ENCODE measurements at regions not wholly inside any gene's neighbourhood (a gene's known extent, or its start where the extent isn't known, plus 50 kb on each side); places are given as distances from the start of the nearest gene placed in this dataset.
"Not testable (repeated sequence)": the region's sequence is repeated elsewhere in the genome, so short reads cannot be mapped to it uniquely, and the experiment has no call there.

- TF ChIP-seq ZNF565 (CRISPR knock-in tag; conservative IDR thresholded peaks at IDR 0.05; ENCODE audit: low read depth); ZFP3 (CRISPR knock-in tag; IDR thresholded peaks at IDR 0.05); RARB (CRISPR knock-in tag; IDR thresholded peaks at IDR 0.05); PPARA (CRISPR knock-in tag; IDR thresholded peaks at IDR 0.05; ENCODE audit: borderline replicate concordance); ARNTL (CRISPR knock-in tag; IDR thresholded peaks at IDR 0.05; ENCODE audit: borderline replicate concordance, low read depth); TCF4 (CRISPR knock-in tag; IDR thresholded peaks at IDR 0.05; ENCODE audit: borderline replicate concordance); ZFP30 (CRISPR knock-in tag; IDR thresholded peaks at IDR 0.05); CSDC2 (CRISPR knock-in tag; IDR thresholded peaks at IDR 0.05): not testable (repeated sequence)
- TF ChIP-seq, protein P1, sequence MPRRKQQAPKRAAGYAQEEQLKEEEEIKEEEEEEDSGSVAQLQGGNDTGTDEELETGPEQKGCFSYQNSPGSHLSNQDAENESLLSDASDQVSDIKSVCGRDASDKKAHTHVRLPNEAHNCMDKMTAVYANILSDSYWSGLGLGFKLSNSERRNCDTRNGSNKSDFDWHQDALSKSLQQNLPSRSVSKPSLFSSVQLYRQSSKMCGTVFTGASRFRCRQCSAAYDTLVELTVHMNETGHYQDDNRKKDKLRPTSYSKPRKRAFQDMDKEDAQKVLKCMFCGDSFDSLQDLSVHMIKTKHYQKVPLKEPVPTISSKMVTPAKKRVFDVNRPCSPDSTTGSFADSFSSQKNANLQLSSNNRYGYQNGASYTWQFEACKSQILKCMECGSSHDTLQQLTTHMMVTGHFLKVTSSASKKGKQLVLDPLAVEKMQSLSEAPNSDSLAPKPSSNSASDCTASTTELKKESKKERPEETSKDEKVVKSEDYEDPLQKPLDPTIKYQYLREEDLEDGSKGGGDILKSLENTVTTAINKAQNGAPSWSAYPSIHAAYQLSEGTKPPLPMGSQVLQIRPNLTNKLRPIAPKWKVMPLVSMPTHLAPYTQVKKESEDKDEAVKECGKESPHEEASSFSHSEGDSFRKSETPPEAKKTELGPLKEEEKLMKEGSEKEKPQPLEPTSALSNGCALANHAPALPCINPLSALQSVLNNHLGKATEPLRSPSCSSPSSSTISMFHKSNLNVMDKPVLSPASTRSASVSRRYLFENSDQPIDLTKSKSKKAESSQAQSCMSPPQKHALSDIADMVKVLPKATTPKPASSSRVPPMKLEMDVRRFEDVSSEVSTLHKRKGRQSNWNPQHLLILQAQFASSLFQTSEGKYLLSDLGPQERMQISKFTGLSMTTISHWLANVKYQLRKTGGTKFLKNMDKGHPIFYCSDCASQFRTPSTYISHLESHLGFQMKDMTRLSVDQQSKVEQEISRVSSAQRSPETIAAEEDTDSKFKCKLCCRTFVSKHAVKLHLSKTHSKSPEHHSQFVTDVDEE (CRISPR knock-in tag; IDR thresholded peaks at IDR 0.05): not testable (repeated sequence)
- TF ChIP-seq, protein P2, sequence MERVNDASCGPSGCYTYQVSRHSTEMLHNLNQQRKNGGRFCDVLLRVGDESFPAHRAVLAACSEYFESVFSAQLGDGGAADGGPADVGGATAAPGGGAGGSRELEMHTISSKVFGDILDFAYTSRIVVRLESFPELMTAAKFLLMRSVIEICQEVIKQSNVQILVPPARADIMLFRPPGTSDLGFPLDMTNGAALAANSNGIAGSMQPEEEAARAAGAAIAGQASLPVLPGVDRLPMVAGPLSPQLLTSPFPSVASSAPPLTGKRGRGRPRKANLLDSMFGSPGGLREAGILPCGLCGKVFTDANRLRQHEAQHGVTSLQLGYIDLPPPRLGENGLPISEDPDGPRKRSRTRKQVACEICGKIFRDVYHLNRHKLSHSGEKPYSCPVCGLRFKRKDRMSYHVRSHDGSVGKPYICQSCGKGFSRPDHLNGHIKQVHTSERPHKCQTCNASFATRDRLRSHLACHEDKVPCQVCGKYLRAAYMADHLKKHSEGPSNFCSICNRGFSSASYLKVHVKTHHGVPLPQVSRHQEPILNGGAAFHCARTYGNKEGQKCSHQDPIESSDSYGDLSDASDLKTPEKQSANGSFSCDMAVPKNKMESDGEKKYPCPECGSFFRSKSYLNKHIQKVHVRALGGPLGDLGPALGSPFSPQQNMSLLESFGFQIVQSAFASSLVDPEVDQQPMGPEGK (CRISPR knock-in tag; IDR thresholded peaks at IDR 0.05; ENCODE audit: borderline replicate concordance): not testable (repeated sequence)
- TF ChIP-seq, protein P3, sequence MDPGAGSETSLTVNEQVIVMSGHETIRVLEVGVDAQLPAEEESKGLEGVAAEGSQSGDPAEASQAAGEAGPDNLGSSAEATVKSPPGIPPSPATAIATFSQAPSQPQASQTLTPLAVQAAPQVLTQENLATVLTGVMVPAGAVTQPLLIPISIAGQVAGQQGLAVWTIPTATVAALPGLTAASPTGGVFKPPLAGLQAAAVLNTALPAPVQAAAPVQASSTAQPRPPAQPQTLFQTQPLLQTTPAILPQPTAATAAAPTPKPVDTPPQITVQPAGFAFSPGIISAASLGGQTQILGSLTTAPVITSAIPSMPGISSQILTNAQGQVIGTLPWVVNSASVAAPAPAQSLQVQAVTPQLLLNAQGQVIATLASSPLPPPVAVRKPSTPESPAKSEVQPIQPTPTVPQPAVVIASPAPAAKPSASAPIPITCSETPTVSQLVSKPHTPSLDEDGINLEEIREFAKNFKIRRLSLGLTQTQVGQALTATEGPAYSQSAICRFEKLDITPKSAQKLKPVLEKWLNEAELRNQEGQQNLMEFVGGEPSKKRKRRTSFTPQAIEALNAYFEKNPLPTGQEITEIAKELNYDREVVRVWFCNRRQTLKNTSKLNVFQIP (CRISPR knock-in tag; IDR thresholded peaks at IDR 0.05; ENCODE audit: borderline replicate concordance, low read depth): not testable (repeated sequence)
Measured at GRCh38 chr17:21783017-21783416, 90.7 kb downstream of the KCNJ18 start.

All from SK-N-SH treated with all-trans-retinoic acid at 6 μM for 48 hours (cell line).